Endothelial cell (in vitro differentiated cells): ENCODE measurements at regions not wholly inside any gene's neighbourhood (a gene's known extent, or its start where the extent isn't known, plus 50 kb on each side); places are given as distances from the start of the nearest gene placed in this dataset.
"Not testable (repeated sequence)": the region's sequence is repeated elsewhere in the genome, so short reads cannot be mapped to it uniquely, and the experiment has no call there.

Experiments used
- DNase-seq: peaks from one replicate; pipeline ENCODE4 v3.0.0; 2021; ENCODE audit warnings: low spot score
- H3K27ac Mint-ChIP-seq: one replicate; pipeline ENCODE4 v1.8.0; 2021; ENCODE audit warnings: mixed read lengths, inconsistent platforms; ENCODE audit not compliant: unreplicated experiment
- H3K27me3 Mint-ChIP-seq: one replicate; pipeline ENCODE4 v1.8.0; 2021; ENCODE audit warnings: mild to moderate bottlenecking, moderate library complexity, mixed read lengths, inconsistent platforms; ENCODE audit not compliant: unreplicated experiment
- H3K36me3 Mint-ChIP-seq: one replicate; pipeline ENCODE4 v1.8.0; 2021; ENCODE audit warnings: mild to moderate bottlenecking, low read depth, mixed read lengths, inconsistent platforms; ENCODE audit not compliant: unreplicated experiment
- H3K4me1 Mint-ChIP-seq: one replicate; pipeline ENCODE4 v1.8.0; 2021; ENCODE audit warnings: mild to moderate bottlenecking, mixed read lengths, inconsistent platforms; ENCODE audit not compliant: unreplicated experiment
- H3K4me3 Mint-ChIP-seq: one replicate; pipeline ENCODE4 v1.8.0; 2021; ENCODE audit warnings: mild to moderate bottlenecking, mixed read lengths, inconsistent platforms; ENCODE audit not compliant: unreplicated experiment
- H3K9me3 Mint-ChIP-seq: one replicate; pipeline ENCODE4 v1.8.0; 2021; ENCODE audit warnings: mixed read lengths, inconsistent platforms; ENCODE audit not compliant: unreplicated experiment
- TF ChIP-seq, protein P1 (sequence below): fragments of 200-600 bp; sonication (generic); IDR thresholded peaks from one replicate; pipeline ENCODE4 v1.5.0; 2021; ENCODE audit warnings: antibody characterized with exemption; ENCODE audit not compliant: unreplicated experiment

DNA sequence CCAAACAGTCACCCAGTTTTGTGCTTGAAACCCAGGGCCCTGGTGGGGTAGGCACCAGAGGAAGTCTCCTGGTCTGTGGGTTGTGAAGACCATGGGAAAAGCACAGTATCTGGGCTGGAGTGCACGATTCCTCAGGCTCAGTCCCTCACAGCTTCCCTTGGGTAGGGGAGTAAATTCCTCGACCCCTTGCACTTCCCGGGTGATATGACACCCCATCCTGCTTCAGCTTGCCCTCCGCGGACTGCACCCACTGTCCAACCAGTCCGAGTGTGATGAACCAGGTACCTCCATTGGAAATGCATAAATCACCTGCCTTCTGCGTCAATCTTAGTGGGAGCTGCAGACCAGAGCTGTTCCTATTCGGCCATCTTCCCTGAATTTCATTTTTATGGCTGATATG, 133.9 kb upstream of the KCTD3 start:
- TF ChIP-seq, protein P1, sequence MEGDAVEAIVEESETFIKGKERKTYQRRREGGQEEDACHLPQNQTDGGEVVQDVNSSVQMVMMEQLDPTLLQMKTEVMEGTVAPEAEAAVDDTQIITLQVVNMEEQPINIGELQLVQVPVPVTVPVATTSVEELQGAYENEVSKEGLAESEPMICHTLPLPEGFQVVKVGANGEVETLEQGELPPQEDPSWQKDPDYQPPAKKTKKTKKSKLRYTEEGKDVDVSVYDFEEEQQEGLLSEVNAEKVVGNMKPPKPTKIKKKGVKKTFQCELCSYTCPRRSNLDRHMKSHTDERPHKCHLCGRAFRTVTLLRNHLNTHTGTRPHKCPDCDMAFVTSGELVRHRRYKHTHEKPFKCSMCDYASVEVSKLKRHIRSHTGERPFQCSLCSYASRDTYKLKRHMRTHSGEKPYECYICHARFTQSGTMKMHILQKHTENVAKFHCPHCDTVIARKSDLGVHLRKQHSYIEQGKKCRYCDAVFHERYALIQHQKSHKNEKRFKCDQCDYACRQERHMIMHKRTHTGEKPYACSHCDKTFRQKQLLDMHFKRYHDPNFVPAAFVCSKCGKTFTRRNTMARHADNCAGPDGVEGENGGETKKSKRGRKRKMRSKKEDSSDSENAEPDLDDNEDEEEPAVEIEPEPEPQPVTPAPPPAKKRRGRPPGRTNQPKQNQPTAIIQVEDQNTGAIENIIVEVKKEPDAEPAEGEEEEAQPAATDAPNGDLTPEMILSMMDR, result no peak
- Mint-ChIP-seq H3K36me3 (no peaks in the 10 kb centered on the region), H3K27me3 (peaks cover 3% of the 10 kb centered on the region), H3K9me3 (no peaks in the 10 kb centered on the region), H3K27ac (no peak overlapping the region), H3K4me3 (no peak overlapping the region), H3K4me1 (no peaks in the 10 kb centered on the region)
- DNase-seq, result no peak

DNA sequence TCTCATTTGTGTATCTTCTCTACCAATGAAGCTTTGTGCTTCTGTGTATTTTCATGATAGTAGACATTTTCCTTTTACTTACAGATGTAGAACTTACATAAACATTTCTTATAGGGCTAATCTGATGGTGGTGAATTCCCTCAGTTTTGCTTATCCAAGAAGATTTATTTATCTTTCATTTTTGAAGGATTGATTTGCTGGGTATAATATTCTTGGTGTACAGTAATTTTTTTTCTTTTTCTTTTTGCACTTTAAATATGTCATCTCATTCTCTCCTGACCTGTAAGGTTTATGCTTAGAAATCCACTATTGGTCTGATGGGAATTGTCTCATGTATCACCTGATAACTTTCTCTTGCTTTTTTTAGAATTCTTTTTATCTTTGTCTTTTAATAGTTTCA, 127.6 kb upstream of the KCTD3 start:
- no peak for DNase-seq
- Mint-ChIP-seq H3K27ac (no peak overlapping the region), H3K36me3 (no peaks in the 10 kb centered on the region), H3K9me3 (no peaks in the 10 kb centered on the region), H3K4me1 (no peaks in the 10 kb centered on the region), H3K27me3 (no peaks in the 10 kb centered on the region), H3K4me3 (no peak overlapping the region)
- TF ChIP-seq, protein P1, result no peak

DNA sequence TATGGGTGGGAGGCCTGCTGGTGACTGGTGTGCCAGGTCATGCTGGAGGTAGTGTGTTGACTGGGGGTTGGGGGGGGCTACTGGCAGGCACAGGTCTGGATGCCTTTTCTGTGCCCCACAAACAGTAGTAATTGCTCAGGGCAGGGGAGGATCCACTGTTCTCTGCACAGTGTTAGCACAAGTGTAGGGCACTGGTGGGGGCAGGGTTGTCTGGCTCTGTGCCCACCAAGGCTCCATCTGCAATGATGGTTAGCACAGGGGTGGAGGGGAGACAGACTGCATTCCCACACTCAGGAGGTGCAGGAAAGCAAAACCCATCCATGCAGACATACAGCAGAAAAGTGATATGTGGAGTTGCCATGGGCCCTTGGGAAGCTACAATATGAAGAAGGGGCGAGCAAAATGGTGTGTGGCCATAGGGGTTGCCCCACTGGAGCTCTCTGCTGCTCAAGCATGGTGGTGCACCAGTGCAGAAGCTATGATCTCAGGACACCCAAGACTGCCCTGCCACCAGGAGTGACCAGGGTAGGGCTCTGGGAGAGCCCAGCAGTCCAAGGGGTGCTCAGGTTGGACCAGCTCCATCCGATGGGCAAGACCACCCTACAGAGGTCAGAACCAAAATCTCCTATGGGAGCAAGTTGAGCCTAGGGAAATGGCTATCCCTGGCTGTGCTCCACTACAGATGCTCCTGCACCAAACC, 122.2 kb upstream of the KCTD3 start:
- Mint-ChIP-seq H3K27ac (no peak overlapping the region), H3K36me3 (no peaks in the 10 kb centered on the region), H3K27me3 (no peaks in the 10 kb centered on the region), H3K4me1 (no peaks in the 10 kb centered on the region), H3K9me3 (no peaks in the 10 kb centered on the region), H3K4me3 (no peak overlapping the region)
- DNase-seq, result no peak
- TF ChIP-seq, protein P1, result no peak

DNA sequence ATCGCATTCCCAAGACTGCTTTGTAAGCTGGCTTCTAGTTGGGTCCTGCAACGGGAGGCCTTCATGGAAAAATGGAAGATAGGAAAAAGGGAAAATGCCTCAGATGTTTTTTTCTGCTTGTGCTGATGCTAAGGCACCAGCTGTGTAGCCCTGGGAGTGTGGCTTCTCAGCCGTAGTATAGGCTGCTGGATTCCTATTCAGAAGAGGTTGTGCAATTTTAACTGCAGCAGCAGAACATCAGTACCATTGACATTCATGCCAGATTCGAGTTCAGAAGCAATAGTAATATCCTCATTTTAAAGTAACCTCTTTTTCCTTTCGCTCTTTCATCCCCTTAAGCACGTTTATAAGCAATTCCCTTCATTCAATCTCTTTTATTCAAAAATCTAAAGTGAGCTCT, 119.1 kb upstream of the KCTD3 start:
- H3K36me3 Mint-ChIP-seq, H3K27me3 Mint-ChIP-seq, DNase-seq, H3K27ac Mint-ChIP-seq, H3K4me1 Mint-ChIP-seq, H3K9me3 Mint-ChIP-seq, H3K4me3 Mint-ChIP-seq: not testable (repeated sequence)

DNA sequence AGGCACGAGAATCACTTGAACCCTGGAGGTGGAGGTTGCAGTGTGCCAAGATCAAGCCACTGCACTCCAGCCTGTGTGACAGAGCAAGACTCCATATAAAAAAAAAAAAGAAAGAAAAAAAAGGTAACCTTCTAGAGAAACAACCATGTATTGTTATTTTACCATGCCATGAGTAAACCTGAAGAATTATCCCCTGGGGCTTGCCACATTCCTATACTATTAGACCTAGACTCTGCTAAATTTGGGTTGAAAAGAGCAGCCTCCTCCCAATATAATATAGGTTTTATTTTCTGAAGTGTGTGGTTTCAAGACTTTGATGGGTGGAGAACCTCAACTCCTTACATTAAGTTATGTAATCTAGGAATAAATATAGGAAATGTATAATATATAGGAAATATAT, 118.0 kb upstream of the KCTD3 start:
- not testable (repeated sequence) for H3K4me3 Mint-ChIP-seq, DNase-seq, H3K9me3 Mint-ChIP-seq, H3K4me1 Mint-ChIP-seq, H3K27me3 Mint-ChIP-seq, H3K36me3 Mint-ChIP-seq, H3K27ac Mint-ChIP-seq

DNA sequence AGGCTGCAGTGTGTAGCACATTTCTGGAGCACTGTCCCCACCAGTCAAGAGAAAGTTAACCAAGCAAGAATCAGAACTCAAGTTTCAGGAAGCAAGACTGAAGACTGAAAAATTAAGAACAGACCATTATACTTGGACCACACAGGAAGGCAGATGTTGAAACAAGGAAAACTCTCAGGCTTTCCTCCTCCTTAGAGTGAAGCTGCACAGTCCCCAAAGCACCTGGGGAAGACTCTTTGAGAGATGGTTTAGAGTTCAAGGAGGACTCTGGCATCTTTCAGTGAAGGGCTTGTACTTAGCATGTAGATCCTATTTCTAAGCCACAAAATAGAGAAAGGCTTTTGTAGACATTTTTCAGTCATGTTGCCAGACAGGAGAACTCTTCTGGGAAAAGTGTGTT, 113.7 kb upstream of the KCTD3 start:
- TF ChIP-seq, protein P1, result no peak

More for the DNA sequence above, 113.7 kb upstream of the KCTD3 start:
- Mint-ChIP-seq H3K36me3 (no peaks in the 10 kb centered on the region), H3K27me3 (no peaks in the 10 kb centered on the region), H3K4me3 (no peak overlapping the region), H3K9me3 (no peaks in the 10 kb centered on the region), H3K4me1 (no peaks in the 10 kb centered on the region), H3K27ac (no peak overlapping the region)
- DNase-seq, result no peak
